Stimulated activated effector memory CD8-positive, alpha-beta T cell treated with anti-CD3 and anti-CD28 coated beads, Interleukin-12 subunit alpha, Interleukin-12 subunit beta, amount 100 ng/mL, for 72 hours (primary cell): ENCODE measurements at regions not wholly inside any gene's neighbourhood (a gene's known extent, or its start where the extent isn't known, plus 50 kb on each side); places are given as distances from the start of the nearest gene placed in this dataset.
A peak's percentile ranks its signal among the peaks of the same experiment; 100 is the strongest.

Source experiments
- ATAC-seq: fragments of 150-1000 bp; cut with Tn5 transposase; 2 replicates; pipeline ENCODE4 v1.10.0; 2021
- DNase-seq, 2 donors: peaks; one replicate each; pipeline ENCODE4 v3.0.0; 2021 to 2022; ENCODE audit warnings: low spot score in 2 of 2
- H3K27ac Mint-ChIP-seq: one replicate; pipeline ENCODE4 v1.8.0; 2022; ENCODE audit warnings: mild to moderate bottlenecking, mixed read lengths
- H3K36me3 Mint-ChIP-seq: one replicate; pipeline ENCODE4 v1.8.0; 2022; ENCODE audit warnings: mild to moderate bottlenecking, mixed read lengths
- H3K4me1 Mint-ChIP-seq: one replicate; pipeline ENCODE4 v1.8.0; 2022; ENCODE audit warnings: mixed read lengths
- H3K4me3 Mint-ChIP-seq: one replicate; pipeline ENCODE4 v1.8.0; 2022; ENCODE audit warnings: mild to moderate bottlenecking, mixed read lengths
- H3K9me3 Mint-ChIP-seq: one replicate; pipeline ENCODE4 v1.8.0; 2022; ENCODE audit warnings: mixed read lengths

DNA sequence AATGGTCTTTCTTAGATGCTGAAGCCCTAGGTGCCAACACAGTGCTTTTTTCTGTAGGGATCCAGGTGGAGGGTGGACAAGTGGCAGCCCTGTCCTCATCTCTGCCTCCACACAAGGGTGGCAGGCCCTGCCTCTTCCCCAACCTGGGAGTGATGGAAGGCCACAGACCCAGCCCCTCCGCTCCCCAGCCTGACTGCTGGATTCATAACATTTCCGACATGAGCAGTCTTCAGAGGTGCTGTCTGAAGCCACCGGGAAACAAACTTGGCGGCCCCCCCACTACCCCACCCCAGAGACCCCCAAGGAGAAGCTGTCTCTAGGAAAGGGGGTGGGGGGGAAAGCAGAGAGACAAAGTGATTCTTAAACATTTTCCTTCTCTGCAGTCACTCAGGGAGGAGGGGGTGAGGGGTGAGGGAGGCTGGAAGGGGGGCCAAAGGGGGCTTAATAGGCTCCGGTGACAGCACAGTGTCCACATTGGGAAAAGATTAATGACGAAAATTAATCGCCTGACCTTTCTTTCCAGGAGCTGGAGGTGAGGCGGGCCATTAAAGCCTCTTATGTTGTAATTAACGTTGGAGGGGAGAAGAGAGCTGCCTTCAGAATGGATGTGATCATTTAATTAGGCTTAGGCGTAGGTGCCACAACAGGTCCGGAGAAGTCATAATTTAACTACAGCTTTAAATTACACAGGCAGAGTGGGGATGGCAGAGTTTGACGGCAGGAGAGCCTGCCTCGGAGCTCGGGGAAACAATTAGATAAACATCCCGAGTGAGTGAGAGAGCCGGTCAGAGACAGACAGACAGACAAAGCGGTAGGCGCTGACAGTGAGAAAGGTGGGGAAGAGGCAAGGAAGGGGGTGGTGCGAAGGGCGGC, 76.8 kb upstream of the FOXP4 start:
- no peak overlapping the region for H3K27ac Mint-ChIP-seq
- H3K4me1 Mint-ChIP-seq: peaks cover 10% of the 10 kb centered on the region
- no peak for DNase-seq
- H3K36me3 Mint-ChIP-seq: no peaks in the 10 kb centered on the region
- H3K9me3 Mint-ChIP-seq: no peaks in the 10 kb centered on the region
- no peak for ATAC-seq
- H3K4me3 Mint-ChIP-seq: peak overlapping the region; percentile 70

DNA sequence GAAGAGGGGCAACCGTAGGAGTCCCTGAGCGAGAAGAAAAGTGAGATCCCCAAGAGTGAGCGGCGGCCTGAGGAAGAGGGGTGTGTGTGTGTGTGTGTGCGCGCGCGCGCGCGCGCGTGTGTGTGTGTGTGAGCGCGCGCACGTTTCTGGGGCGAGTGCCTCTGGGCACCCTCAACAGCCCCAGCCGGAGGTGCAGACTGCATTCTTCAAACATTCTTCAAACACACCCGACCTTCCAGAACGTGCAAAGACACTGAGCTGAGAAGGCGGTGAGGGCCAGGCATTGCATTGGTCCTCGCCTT, 76.2 kb upstream of the FOXP4 start:
- ATAC-seq: peak; percentile 69
- no peak for DNase-seq
- no peak overlapping the region for H3K27ac Mint-ChIP-seq
- peak overlapping the region; percentile 70 for H3K4me3 Mint-ChIP-seq
- H3K36me3 Mint-ChIP-seq: no peaks in the 10 kb centered on the region
- peaks cover 10% of the 10 kb centered on the region for H3K4me1 Mint-ChIP-seq
- H3K9me3 Mint-ChIP-seq: no peaks in the 10 kb centered on the region

DNA sequence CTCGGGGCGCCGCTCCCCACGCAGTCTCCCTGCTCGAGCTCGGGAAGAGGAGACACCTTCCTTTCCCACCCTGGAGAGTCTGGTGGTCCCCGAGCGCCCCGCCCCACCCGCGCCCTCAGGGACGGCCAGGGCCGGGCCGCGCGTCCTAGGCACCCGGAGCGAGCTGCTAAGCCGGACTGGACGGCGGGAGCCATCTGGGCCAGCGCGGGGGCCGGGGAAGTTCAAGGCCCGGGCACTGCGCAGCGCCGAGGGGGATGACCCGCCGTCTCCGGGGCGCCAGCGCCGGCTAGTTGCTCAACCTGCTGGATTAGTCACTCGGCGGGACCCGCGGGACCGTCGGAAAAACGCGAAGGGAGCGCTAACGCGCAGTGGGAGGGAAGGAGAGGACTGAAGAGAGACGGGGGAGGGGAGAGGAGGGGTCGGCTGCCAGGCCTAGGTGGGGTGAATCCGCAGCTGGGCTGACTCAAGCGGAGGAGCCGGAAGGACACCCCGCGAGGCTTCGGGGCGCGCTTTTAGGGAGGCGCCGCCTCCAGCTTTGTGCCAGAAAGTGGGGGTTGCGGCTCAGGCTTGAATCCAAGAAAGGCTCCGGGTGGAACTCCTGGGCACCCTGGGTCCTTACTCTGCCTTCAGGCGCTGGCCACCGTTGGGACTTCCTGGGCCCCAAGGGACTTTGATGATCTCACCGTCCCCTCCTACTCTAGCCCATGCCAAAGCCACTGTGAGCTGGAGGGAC, 75.7 kb upstream of the FOXP4 start:
- H3K4me1 Mint-ChIP-seq: peaks cover 10% of the 10 kb centered on the region
- H3K9me3 Mint-ChIP-seq: no peaks in the 10 kb centered on the region
- peak overlapping the region; percentile 70 for H3K4me3 Mint-ChIP-seq
- H3K27ac Mint-ChIP-seq: no peak overlapping the region
- no peaks in the 10 kb centered on the region for H3K36me3 Mint-ChIP-seq
- peak in 1 of 2 donors; percentile 5 for DNase-seq
- peak; percentile 74 for ATAC-seq

DNA sequence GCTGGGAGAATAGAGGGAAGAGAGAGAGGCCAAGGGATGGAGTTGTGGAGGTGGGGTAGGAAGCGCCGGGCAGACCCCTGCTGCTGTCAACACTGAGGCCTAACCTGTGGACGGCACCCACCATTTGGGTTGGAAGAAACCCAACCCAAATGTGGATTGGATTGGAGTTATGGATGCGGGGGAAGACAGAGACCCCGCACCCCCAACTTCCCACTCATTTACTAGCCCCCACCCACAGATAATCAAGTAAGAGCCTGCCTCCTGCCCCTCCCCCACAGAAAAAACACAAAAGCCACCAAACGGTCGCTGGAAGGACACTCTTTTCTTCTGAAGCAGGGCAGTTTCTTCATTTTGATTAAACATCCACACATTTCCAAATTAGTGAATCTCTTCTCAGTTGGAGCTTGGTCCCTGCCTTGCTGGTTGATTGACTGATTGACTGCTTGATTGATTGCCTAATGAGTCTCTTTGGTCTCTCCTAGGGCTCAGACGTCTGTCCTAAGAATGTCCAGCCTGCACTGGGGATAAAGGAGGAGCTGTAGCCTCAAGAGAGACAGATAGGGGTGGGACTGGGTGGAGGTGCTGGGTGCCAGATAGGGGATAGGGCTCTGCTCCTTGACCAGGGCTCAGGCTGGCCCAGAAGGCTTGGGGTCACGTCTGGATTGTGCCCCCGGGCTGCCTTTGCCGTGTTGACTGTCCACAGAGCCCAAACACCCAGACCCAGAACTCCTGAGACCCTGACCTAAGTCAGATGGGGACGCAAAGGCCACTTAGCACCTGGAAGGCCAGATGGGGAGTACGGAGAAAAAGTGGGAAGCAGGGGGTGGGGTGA, 74.9 kb upstream of the FOXP4 start:
- Mint-ChIP-seq H3K36me3 (no peaks in the 10 kb centered on the region), H3K9me3 (no peaks in the 10 kb centered on the region), H3K4me3 (peak overlapping the region; percentile 70), H3K4me1 (peaks cover 10% of the 10 kb centered on the region), H3K27ac (no peak overlapping the region)
- ATAC-seq (no peak), DNase-seq (no peak)

DNA sequence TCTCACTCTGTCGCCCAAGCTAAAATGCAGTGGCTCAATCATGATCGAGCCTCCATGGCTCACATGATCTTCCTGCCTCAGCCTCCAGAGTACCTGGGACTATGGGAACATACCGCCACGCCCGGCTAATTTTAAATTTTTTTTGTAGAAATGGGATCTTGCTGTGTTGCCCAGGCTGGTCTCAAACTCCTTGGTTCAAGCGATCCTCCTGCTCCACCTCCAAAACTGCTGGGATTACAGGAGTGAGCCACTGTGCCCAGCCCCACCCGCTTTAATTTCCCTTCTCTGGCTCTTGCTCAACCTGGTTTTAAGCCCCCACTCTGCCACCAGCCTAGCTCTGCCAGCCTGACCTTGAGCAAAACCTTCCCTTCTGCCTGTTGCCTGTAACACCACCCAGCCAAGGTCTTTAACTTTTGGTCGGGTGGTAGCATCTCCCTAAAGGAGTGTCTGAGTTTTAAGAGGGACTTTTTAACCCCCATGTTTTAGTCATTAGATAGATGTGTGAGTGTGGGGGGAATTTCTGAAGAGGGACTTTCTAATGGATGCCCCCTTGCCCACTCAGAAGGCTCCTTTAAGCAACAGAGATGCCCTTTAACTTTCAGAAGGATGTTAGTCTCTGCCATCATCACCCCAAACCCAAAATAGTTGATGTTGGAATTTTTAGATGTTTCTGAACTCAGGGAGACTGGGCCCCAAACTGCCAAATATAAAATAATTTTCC, 71.8 kb upstream of the FOXP4 start:
- DNase-seq (no peak), ATAC-seq (peak; percentile 27)
- Mint-ChIP-seq H3K4me3 (no peak overlapping the region), H3K27ac (no peak overlapping the region), H3K9me3 (no peaks in the 10 kb centered on the region), H3K4me1 (peaks cover 8% of the 10 kb centered on the region), H3K36me3 (no peaks in the 10 kb centered on the region)

DNA sequence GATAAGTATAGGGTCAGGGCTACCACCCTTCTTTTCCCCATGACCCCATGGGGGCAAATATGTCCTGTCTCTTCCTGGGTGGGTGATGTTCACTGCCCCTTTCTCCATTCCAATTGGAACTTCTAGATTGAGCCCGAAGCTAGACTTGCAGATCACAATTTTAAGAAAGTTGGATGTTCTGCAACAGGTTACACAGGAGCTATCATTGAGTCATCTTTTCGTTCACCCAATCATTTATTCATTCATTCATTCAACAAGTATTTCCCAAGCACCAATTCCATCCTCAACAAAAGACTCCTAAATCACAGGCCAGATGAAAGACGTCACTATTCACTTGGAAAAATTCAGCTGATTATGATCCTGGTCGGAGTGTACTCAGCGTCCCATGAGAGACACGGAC, 71.0 kb upstream of the FOXP4 start:
- Mint-ChIP-seq H3K36me3 (no peaks in the 10 kb centered on the region), H3K27ac (no peak overlapping the region), H3K4me3 (no peak overlapping the region), H3K4me1 (peaks cover under 1% of the 10 kb centered on the region), H3K9me3 (no peaks in the 10 kb centered on the region)
- DNase-seq: no peak
- ATAC-seq: no peak

DNA sequence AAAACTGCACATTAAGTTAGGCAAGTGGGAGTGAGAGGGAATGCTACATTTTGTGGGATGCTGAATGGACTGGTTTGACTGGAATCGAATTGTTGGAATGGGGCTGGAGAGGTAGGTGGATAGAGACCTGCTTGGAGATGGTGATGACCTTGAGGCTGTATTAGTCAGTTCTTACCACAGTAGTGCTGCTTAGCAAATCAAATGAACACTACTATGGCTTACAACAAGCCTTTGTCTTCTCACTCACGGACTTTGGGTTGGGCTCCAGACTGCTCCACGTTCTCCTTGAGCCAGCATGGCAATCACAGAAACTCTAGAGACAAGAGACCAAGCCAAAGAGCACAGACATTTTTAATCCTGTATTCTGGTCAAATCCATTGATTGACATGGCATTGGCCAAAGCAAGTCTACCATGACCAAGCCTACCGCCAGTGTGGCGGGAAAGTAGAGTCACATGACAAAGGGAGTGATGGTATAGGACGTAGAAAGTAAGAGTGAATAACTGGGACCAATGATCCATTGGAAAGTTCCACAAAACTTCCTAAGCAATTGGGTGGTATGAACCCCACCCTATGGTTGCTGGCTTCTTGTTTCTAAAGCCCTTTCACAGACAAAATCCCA, 70.3 kb upstream of the FOXP4 start:
- Mint-ChIP-seq H3K9me3 (no peaks in the 10 kb centered on the region), H3K27ac (no peak overlapping the region), H3K36me3 (no peaks in the 10 kb centered on the region), H3K4me3 (no peak overlapping the region), H3K4me1 (no peaks in the 10 kb centered on the region)
- DNase-seq: no peak
- ATAC-seq: no peak

DNA sequence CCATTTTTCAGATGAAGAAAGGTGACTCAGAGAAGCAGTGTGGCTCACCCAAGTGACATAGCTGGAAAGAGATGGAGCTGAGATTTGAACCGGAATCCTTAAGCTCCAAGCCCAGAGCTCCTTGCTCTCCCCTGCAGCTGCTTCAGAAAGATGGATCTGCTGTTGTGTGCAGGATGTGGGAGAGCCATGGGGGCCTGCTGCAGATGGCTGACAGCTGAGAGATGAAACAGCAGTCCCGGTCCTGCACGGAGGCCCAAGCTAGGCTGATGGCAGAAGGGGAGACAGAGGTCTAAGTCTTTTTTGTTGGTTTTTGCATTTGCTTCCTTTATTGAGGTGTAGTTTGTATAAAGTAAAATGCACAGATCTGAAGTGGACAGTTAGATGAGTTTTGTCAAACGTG, 69.8 kb upstream of the FOXP4 start:
- DNase-seq (no peak), ATAC-seq (no peak)
- Mint-ChIP-seq H3K36me3 (no peaks in the 10 kb centered on the region), H3K4me1 (no peaks in the 10 kb centered on the region), H3K4me3 (no peak overlapping the region), H3K9me3 (no peaks in the 10 kb centered on the region), H3K27ac (no peak overlapping the region)

DNA sequence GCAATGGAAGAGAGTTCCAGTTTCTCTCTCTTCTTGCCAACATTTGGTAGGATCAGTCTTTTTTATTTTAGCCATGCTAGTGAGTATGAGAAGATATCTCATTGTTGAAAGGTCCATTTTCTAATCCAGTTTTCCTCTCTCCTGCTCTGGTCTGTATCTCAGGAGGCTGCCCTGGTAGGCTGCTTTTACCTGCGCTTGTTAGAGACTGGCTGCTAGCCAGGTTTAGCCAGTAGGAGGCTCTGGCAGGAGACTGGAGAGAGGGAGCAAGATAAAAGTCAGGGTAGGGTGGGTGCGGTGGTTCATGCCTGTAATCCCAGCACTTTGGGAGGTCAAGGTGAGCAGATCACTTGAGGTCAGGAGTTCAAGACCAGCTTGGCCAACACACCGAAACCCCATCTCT, 68.6 kb upstream of the FOXP4 start:
- Mint-ChIP-seq H3K4me1 (no peaks in the 10 kb centered on the region), H3K4me3 (no peak overlapping the region), H3K9me3 (no peaks in the 10 kb centered on the region), H3K36me3 (no peaks in the 10 kb centered on the region), H3K27ac (no peak overlapping the region)
- ATAC-seq (no peak), DNase-seq (no peak)

DNA sequence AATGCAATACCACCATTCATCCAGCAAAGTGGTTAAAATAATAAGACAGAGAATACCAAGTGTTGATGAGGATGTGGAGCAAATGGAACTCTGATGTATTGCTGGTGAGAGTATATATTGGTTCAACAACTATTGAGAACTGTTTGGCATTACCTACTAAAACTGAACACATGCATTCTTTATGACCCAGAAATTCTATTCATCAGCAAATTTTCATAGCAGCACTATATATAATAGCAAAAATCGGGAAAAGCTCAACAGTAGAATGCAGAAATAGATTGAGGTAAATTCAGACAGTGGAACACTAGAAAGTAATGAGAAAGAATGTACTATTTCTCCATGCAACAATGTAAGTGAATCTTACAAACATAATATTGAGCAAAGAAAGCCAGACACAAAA, 62.2 kb upstream of the FOXP4 start:
- H3K9me3 Mint-ChIP-seq: no peaks in the 10 kb centered on the region
- H3K4me3 Mint-ChIP-seq: no peak overlapping the region
- H3K36me3 Mint-ChIP-seq: no peaks in the 10 kb centered on the region
- H3K27ac Mint-ChIP-seq: no peak overlapping the region
- peaks cover 9% of the 10 kb centered on the region for H3K4me1 Mint-ChIP-seq
- ATAC-seq: no peak
- DNase-seq: no peak

DNA sequence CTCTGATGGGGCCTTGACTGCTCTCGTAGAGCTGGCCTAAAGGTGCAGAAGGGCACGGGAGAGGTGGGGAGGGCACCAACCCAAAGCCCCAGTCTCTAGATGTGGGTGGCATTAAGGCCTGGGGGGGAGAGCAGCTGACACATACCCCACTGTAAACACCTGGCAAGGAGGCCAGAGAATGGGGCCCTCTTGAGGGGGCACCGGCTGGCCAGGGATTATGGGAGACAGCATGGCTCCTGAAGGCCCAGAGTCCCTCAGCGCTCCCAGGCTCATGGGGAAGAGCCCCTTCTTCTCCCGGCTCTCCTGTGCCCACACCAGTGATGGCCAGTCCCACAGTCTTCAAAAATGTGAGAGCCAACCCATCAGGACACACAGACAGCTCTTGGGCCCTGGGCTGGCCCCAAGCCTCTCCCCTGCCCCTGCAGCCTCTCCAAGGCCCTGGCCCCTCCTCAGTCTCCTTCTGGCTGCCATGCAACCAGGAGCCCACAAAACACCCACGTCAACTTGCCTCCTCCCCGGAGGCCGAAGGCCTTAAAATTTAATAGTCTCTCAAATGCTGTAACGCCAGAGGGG, 58.2 kb upstream of the FOXP4 start:
- no peak for ATAC-seq
- H3K36me3 Mint-ChIP-seq: no peaks in the 10 kb centered on the region
- H3K4me3 Mint-ChIP-seq: no peak overlapping the region
- H3K27ac Mint-ChIP-seq: peak overlapping the region; percentile 50
- no peaks in the 10 kb centered on the region for H3K9me3 Mint-ChIP-seq
- H3K4me1 Mint-ChIP-seq: peaks cover 15% of the 10 kb centered on the region
- no peak for DNase-seq

DNA sequence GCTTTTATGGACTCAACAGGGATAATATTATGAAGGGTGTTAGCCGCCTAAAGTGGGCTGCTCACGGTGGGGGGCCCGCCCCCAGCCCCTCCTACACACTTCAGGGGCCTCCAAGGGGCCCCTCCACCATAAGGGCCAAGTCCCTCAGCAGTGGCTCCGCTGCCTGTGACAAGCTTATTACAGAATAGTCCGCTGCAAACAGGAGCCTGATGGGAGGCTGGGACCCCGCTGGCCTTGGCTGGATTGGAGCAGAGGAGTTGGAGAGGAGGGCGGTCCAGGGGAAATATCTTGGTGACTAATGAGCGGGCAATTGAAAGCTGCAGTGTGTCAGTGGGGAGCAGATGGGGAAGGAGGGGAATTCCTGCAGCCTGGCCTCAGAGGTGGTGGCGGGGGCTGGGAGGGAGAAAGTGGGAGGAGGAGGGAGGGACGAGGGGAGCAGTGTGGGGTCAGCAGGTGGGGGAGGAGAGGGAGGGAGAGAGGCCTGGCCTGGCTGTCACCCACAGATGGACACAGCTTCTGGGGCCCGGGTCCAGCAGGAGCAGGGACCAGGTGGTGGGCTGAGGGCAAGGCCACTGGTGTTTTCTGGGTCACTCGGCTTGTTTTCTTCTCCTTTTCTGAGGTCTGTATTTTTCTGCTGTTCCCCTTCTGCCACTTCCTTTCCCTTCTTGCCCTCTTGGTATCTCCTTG, 57.6 kb upstream of the FOXP4 start:
- Mint-ChIP-seq H3K4me1 (peaks cover 15% of the 10 kb centered on the region), H3K36me3 (no peaks in the 10 kb centered on the region), H3K27ac (peak overlapping the region; percentile 50), H3K4me3 (no peak overlapping the region), H3K9me3 (no peaks in the 10 kb centered on the region)
- peak; percentile 40 for ATAC-seq
- DNase-seq: no peak

DNA sequence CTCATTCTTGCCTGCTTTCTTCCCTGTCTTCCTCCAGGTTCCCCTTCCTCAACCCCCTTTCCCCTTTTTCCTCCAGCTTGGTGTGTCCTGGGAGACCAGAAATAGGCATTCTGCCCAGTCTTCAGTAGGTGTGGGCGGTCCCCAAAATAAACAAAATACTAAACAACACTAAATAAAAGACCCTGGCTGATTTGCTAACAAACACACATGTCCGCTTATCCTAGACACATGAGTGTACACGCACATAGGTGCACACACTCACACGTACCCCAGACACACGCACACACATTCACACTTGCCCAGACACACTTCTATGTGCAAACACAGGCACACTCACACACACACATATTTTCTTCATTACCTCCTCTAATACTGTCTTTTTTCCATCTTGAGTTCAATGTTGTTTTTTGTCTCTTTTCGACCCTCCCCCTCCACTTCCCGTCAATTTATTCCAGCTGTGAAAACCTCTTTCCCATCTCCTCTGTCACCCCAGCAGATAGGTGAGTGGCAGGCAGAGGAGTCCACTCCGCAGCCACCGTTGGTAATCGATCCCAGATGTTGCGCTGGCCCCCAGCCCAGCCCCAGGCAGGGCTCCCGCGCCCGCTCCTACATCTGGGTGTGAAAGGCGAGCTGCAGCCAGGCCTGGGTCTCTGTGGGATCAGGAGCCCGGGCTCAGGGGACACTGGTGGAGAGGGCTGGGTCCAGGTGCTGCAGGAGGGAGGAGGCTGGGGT, 56.9 kb upstream of the FOXP4 start:
- DNase-seq (no peak), ATAC-seq (no peak)
- H3K9me3 Mint-ChIP-seq: no peaks in the 10 kb centered on the region
- H3K27ac Mint-ChIP-seq: no peak overlapping the region
- no peak overlapping the region for H3K4me3 Mint-ChIP-seq
- peaks cover 19% of the 10 kb centered on the region for H3K4me1 Mint-ChIP-seq
- no peaks in the 10 kb centered on the region for H3K36me3 Mint-ChIP-seq
